Peyer's patch (tissue), 4 donors: ENCODE measurements at regions not wholly inside any gene's neighbourhood (a gene's known extent, or its start where the extent isn't known, plus 50 kb on each side); places are given as distances from the start of the nearest gene placed in this dataset.

ENCODE experiments used
- DNase-seq, 3 donors: peaks; one replicate each; pipeline ENCODE4 v3.0.0-alpha.2; 2017 to 2019
- H3K27ac ChIP-seq, 4 donors: fragments of 200-600 bp; sonication (generic); one replicate each; pipeline ENCODE4 v1.5.1; 2016 to 2019
- H3K27me3 ChIP-seq, 2 donors: fragments of 200-600 bp; sonication (generic); one replicate each; pipeline ENCODE4 v1.5.1; 2019
- H3K36me3 ChIP-seq, 3 donors: fragments of 200-600 bp; sonication (generic); one replicate each; pipeline ENCODE4 v1.5.1; 2016 to 2019
- H3K4me1 ChIP-seq, 4 donors: fragments of 200-600 bp; sonication (generic); one replicate each; pipeline ENCODE4 v1.5.1; 2016 to 2019
- H3K4me3 ChIP-seq, 4 donors: fragments of 200-600 bp; sonication (generic); 1 replicate in 3 of 4; 2 replicates in 1 of 4; pipeline ENCODE4 v1.5.1; 2016 to 2019; ENCODE audit warnings: mild to moderate bottlenecking in 1 of 4
- H3K9me3 ChIP-seq, 4 donors: fragments of 200-600 bp; sonication (generic); one replicate each; pipeline ENCODE4 v1.5.1; 2016 to 2019; ENCODE audit warnings: mild to moderate bottlenecking in 1 of 4
- POLR2A ChIP-seq, 2 donors: fragments of 450-650 bp; IDR thresholded peaks; one replicate each; pipeline ENCODE4 v1.5.1; 2017; ENCODE audit warnings: antibody characterized with exemption in 2 of 2, mild to moderate bottlenecking in 2 of 2, moderate library complexity in 2 of 2
- TF ChIP-seq, protein P1 (sequence below), 6 experiments: fragments of 450-650 bp in 4 of 6; fragments of 200-600 bp in 2 of 6; sonication (generic) in 1 of 6; IDR thresholded peaks; one replicate each; pipeline ENCODE4 v1.5.1; 2017 to 2019; ENCODE audit warnings: antibody characterized with exemption in 6 of 6, mild to moderate bottlenecking in 3 of 6, moderate library complexity in 1 of 6

DNA sequence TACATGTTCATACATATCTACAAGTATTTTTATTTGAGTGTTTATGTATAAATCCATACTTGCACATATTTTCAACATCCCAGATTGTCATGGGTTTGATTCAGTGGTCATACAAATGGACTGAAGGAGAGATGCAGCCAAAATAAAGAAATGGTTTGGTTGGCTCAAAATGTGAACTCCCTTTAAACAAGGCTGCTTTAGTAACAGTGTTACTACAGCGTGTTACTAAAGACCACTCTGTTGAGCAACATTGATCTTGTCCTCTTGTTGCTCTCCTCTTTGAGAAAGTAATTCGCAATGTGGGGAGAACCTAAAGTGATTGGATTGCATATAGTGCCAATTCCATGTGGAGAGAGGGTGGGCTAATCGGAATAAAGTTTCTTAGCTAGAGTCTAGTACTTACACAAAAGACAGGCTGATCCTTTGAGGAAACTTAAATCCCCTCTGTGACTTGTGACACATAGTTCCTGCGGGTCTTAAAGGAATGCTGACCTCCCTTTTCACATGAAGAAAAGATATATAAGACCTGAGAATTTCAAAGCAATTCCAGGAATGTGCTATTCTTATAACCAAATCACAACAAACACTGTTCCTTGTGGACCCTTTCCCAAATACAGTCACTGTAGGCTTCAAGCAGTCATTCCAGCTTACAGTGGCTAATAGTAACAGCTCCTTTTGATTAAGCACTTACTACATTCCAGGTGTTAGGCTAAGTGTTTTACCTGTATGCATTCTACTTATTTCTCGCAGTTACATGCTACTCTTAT lies 144.3 kb downstream of the FZD1 start:
- H3K27ac ChIP-seq: no peak overlapping the region
- TF ChIP-seq, protein P1, sequence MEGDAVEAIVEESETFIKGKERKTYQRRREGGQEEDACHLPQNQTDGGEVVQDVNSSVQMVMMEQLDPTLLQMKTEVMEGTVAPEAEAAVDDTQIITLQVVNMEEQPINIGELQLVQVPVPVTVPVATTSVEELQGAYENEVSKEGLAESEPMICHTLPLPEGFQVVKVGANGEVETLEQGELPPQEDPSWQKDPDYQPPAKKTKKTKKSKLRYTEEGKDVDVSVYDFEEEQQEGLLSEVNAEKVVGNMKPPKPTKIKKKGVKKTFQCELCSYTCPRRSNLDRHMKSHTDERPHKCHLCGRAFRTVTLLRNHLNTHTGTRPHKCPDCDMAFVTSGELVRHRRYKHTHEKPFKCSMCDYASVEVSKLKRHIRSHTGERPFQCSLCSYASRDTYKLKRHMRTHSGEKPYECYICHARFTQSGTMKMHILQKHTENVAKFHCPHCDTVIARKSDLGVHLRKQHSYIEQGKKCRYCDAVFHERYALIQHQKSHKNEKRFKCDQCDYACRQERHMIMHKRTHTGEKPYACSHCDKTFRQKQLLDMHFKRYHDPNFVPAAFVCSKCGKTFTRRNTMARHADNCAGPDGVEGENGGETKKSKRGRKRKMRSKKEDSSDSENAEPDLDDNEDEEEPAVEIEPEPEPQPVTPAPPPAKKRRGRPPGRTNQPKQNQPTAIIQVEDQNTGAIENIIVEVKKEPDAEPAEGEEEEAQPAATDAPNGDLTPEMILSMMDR (IDR thresholded peaks at IDR 0.05): no peak
- TF ChIP-seq POLR2A (IDR thresholded peaks at IDR 0.05): no peak
- no peak for DNase-seq
- H3K27me3 ChIP-seq: no peaks in the 10 kb centered on the region
- H3K4me3 ChIP-seq: no peak overlapping the region
- no peaks in the 10 kb centered on the region for H3K9me3 ChIP-seq
- no peaks in the 10 kb centered on the region for H3K4me1 ChIP-seq
- H3K36me3 ChIP-seq: no peaks in the 10 kb centered on the region

DNA sequence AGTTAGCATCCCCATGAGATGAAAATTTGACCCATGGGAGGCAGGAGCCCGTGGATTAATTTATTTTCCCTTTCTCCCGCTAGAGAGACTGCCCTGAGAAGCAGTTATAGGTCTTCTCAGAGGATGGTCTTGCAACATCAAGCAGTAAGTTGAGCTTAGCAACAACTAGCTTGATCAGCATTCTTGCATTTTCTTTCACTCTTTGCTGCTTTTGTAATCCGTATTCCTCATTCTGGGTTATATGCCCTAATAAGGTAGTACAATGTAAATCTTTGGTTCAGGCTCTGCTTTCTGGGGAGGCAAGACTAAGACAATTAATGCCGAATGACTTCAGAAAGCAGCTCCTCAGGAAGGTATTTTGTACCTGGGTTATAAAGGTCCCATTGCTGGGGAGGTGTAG lies 146.8 kb downstream of the FZD1 start:
- Histone ChIP-seq H3K4me3 (no peak overlapping the region), H3K36me3 (no peaks in the 10 kb centered on the region), H3K9me3 (no peaks in the 10 kb centered on the region), H3K27ac (no peak overlapping the region), H3K4me1 (no peaks in the 10 kb centered on the region), H3K27me3 (no peaks in the 10 kb centered on the region)
- no peak for DNase-seq
- no peak for TF ChIP-seq POLR2A (IDR thresholded peaks at IDR 0.05)
- TF ChIP-seq, protein P1 (IDR thresholded peaks at IDR 0.05): no peak

DNA sequence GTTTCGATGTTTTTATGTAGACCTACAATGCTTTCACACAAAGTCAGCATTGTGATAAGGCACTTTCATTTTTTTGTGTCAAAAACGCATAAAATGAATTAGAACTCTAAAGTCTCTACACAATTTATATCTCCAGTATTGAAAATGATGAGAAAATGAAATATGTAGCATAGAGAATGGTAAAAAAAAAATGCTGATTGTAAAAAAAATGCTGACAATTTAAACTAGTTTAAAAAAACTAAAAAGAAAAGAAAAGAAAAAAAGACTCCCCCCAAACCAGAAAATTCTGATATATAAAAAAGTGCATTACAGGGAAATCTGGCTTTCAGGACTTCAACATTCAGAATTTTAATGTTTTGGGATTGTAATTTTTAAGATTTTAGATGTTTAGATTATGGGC lies 148.1 kb downstream of the FZD1 start:
- DNase-seq: no peak
- Histone ChIP-seq H3K27ac (no peak overlapping the region), H3K9me3 (no peaks in the 10 kb centered on the region), H3K36me3 (no peaks in the 10 kb centered on the region), H3K27me3 (no peaks in the 10 kb centered on the region), H3K4me1 (no peaks in the 10 kb centered on the region), H3K4me3 (no peak overlapping the region)
- TF ChIP-seq, protein P1 (IDR thresholded peaks at IDR 0.05): no peak
- TF ChIP-seq POLR2A (IDR thresholded peaks at IDR 0.05): no peak

DNA sequence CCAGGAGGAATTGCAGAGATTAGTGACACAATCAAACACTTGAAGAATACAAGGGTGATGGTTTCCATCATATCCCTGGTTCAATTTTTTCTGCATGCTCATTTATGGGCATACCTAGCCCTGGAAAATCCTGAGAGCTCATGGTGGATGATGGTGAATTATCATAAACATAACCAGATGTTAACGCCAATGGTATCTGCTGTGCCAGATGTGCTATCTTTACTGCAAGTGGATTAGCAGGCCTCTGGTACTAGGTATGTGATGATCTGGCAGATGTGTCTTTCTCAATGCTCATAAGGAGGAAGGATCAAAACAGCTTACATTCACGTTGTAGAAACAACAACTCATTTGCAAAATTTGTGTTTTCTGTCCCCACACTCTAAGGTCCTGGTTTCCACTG lies 150.5 kb downstream of the FZD1 start:
- TF ChIP-seq POLR2A (IDR thresholded peaks at IDR 0.05): no peak
- TF ChIP-seq, protein P1 (IDR thresholded peaks at IDR 0.05): no peak
- Histone ChIP-seq H3K27ac (no peak overlapping the region), H3K36me3 (no peaks in the 10 kb centered on the region)

DNA sequence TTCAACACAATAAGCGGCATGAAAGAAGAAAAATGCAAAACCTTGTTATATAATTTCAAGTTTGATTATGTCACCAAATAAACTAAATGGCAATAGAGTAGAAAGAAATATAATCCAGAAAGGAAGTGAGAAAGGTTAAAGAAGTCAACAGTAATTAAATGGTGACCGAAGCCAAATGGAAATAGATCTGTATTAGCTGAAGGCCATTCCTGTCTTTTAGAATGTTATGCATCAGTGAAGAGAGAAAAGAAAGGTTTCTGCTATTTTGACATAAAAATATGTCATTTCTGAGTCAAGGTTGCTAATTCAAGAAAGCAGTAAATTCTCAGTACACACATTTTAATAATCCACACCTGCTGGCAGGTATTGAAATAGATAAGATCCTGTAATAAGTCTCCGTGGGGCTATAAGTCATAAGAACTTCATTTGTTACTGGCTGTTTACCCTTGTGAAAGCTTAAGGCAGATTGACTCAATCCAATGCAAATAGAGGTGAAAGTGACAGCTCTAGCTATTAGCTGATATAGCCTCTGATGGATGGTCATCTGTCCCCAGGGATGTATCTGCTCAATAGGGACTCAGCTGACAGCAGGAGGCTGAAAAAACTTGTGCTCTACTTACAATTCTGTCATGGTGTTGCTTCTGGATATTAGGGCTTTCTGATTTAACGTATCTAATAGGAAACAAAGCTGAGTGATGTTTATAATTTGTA lies 152.1 kb downstream of the FZD1 start:
- Histone ChIP-seq H3K4me1 (no peaks in the 10 kb centered on the region), H3K27ac (no peak overlapping the region), H3K4me3 (no peak overlapping the region), H3K9me3 (no peaks in the 10 kb centered on the region), H3K36me3 (no peaks in the 10 kb centered on the region), H3K27me3 (no peaks in the 10 kb centered on the region)
- TF ChIP-seq POLR2A (IDR thresholded peaks at IDR 0.05): no peak
- TF ChIP-seq, protein P1 (IDR thresholded peaks at IDR 0.05): no peak
- no peak for DNase-seq

More for the DNA sequence above, 150.5 kb downstream of the FZD1 start:
- H3K4me3 ChIP-seq: no peak overlapping the region
- DNase-seq: no peak
- H3K4me1 ChIP-seq: no peaks in the 10 kb centered on the region
- no peaks in the 10 kb centered on the region for H3K27me3 ChIP-seq
- no peaks in the 10 kb centered on the region for H3K9me3 ChIP-seq
